ENCODE measurements at regions not wholly inside any gene's neighbourhood (a gene's known extent, or its start where the extent isn't known, plus 50 kb on each side); places are given as distances from the start of the nearest gene placed in this dataset.
A peak's percentile ranks its signal among the peaks of the same experiment; 100 is the strongest.

GRCh38 chr13:93001866-93002461 lies 224.6 kb upstream of the GPC6 start:
- DNase-seq (ENCODE audit: low read depth), result no peak
- TF ChIP-seq CTCF (IDR thresholded peaks at IDR 0.05; ENCODE audit: control insufficient read depth, insufficient read depth, low read depth, low read length, missing control alignments), result no peak

GRCh38 chr13:93003531-93003930 lies 223.1 kb upstream of the GPC6 start:
- no peak overlapping the region for H3K4me3 ChIP-seq (ENCODE audit: control insufficient read depth, low read depth, low read length)
- no peak for DNase-seq (ENCODE audit: low read depth)
- no peak for TF ChIP-seq CTCF (IDR thresholded peaks at IDR 0.05; ENCODE audit: control insufficient read depth, insufficient read depth, low read depth, low read length, missing control alignments)

More at GRCh38 chr13:93001866-93002461, 224.6 kb upstream of the GPC6 start:
- no peak overlapping the region for H3K4me3 ChIP-seq (ENCODE audit: control insufficient read depth, low read depth, low read length)

GRCh38 chr13:93004919-93005318 lies 221.7 kb upstream of the GPC6 start:
- DNase-seq (ENCODE audit: low read depth), result peak; percentile 4
- H3K4me3 ChIP-seq (ENCODE audit: control insufficient read depth, low read depth, low read length), result no peak overlapping the region
- peak; percentile 36 for TF ChIP-seq CTCF (IDR thresholded peaks at IDR 0.05; ENCODE audit: control insufficient read depth, insufficient read depth, low read depth, low read length, missing control alignments)

- no peak overlapping the region for H3K4me3 ChIP-seq (ENCODE audit: control insufficient read depth, low read depth, low read length)
- DNase-seq (ENCODE audit: low read depth), result no peak
- no peak for TF ChIP-seq CTCF (IDR thresholded peaks at IDR 0.05; ENCODE audit: control insufficient read depth, insufficient read depth, low read depth, low read length, missing control alignments)
Measured at GRCh38 chr13:93007928-93008327, 218.7 kb upstream of the GPC6 start.

- no peak for TF ChIP-seq CTCF (IDR thresholded peaks at IDR 0.05; ENCODE audit: control insufficient read depth, insufficient read depth, low read depth, low read length, missing control alignments)
- DNase-seq (ENCODE audit: low read depth), result no peak
- no peak overlapping the region for H3K4me3 ChIP-seq (ENCODE audit: control insufficient read depth, low read depth, low read length)
Measured at GRCh38 chr13:93017493-93018112, 209.0 kb upstream of the GPC6 start.

GRCh38 chr13:93023929-93024328 lies 202.7 kb upstream of the GPC6 start:
- H3K4me3 ChIP-seq (ENCODE audit: control insufficient read depth, low read depth, low read length), result no peak overlapping the region
- no peak for DNase-seq (ENCODE audit: low read depth)
- no peak for TF ChIP-seq CTCF (IDR thresholded peaks at IDR 0.05; ENCODE audit: control insufficient read depth, insufficient read depth, low read depth, low read length, missing control alignments)

Data from AG09309 (cell line).